ENCODE measurements at regions not wholly inside any gene's neighbourhood (a gene's known extent, or its start where the extent isn't known, plus 50 kb on each side); places are given as distances from the start of the nearest gene placed in this dataset.

DNA sequence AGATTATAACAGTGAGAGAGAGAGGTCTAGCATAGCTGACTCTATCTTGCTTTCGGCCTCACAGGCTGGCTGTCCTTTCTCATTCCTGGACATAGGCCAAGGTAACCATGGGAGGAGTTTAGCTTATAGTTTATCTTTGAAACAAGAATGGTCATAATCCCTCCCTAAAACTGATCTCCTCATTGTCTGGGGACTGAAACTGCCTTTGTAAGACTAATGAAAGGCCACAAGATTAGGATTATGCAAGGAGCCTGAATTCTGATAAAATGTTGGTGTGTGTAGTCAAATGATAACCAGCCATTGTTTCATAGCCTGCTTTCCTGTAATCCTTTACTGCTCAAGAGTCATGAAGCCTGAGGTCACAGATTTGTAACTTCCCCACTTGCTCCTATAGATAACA, 131.9 kb upstream of the LYPLAL1 start:
- TF ChIP-seq POLR2A (IDR thresholded peaks at IDR 0.05; ENCODE audit: low read length): no peak
- TF ChIP-seq GATA1 (IDR thresholded peaks at IDR 0.05; ENCODE audit: low read depth, low read length): no peak
